ENCODE measurements at regions not wholly inside any gene's neighbourhood (a gene's known extent, or its start where the extent isn't known, plus 50 kb on each side); places are given as distances from the start of the nearest gene placed in this dataset.

GRCh38 chr9:27847818-27848217 lies 274.5 kb upstream of the C9orf72 start (continued):
- TF ChIP-seq ZNF114 (tag by site-specific recombination; IDR thresholded peaks at IDR 0.05) (no peak), ZNF155 (tag by site-specific recombination; IDR thresholded peaks at IDR 0.05) (no peak), BCL11B (tag by site-specific recombination; IDR thresholded peaks at IDR 0.05; ENCODE audit: low read depth) (no peak), ZFP37 (tag by site-specific recombination; IDR thresholded peaks at IDR 0.05) (no peak), PBX3 (CRISPR knock-in tag; IDR thresholded peaks at IDR 0.05) (no peak), ZNF518A (tag by site-specific recombination; conservative IDR thresholded peaks at IDR 0.05; ENCODE audit: low read depth) (no peak), ZNF23 (tag by site-specific recombination; IDR thresholded peaks at IDR 0.05; ENCODE audit: borderline replicate concordance) (no peak), ZNF292 (tag by site-specific recombination; IDR thresholded peaks at IDR 0.05; ENCODE audit: borderline replicate concordance, low read depth) (no peak), HOXA7 (CRISPR knock-in tag; IDR thresholded peaks at IDR 0.05; ENCODE audit: borderline replicate concordance) (no peak)

GRCh38 chr9:27848315-27848714 lies 275.0 kb upstream of the C9orf72 start:
- no peaks in the 10 kb centered on the region for H3K36me3 ChIP-seq (ENCODE audit: control insufficient read depth in 2 of 2, insufficient read depth in 1 of 2, low read length in 2 of 2)
- no peak for TF ChIP-seq ZSCAN16 (tag by site-specific recombination; IDR thresholded peaks at IDR 0.05)
- TF ChIP-seq YY1 (tag by site-specific recombination; IDR thresholded peaks at IDR 0.05): no peak
- no peak for TF ChIP-seq PRDM2 (tag by site-specific recombination; IDR thresholded peaks at IDR 0.05; ENCODE audit: borderline replicate concordance)
- TF ChIP-seq ZNF776 (tag by site-specific recombination; IDR thresholded peaks at IDR 0.05; ENCODE audit: borderline replicate concordance): no peak
- TF ChIP-seq ZNF23 (tag by site-specific recombination; IDR thresholded peaks at IDR 0.05; ENCODE audit: borderline replicate concordance): no peak
- H3K4me1 ChIP-seq (ENCODE audit: control insufficient read depth, insufficient read depth, low read length): no peaks in the 10 kb centered on the region
- no peak overlapping the region for H3K27ac ChIP-seq (ENCODE audit: extremely low read depth, low read depth, low read length)
- POLR2A ChIA-PET: no interaction called here
- no peak overlapping the region for H3K4me3 ChIP-seq (ENCODE audit: low read depth, low read length)
- CTCF ChIA-PET: interaction anchor here (1.0 kb wide), 1 partner anchor 217 kb away, joined by 3 read pairs; no protein-coding TSS in a partner anchor
- H3K9me3 ChIP-seq (ENCODE audit: control insufficient read depth, insufficient read depth, low read depth, low read length): no peaks in the 10 kb centered on the region

Measured in HEK293 (cell line).